ENCODE measurements at regions not wholly inside any gene's neighbourhood (a gene's known extent, or its start where the extent isn't known, plus 50 kb on each side); places are given as distances from the start of the nearest gene placed in this dataset.

- no peak for TF ChIP-seq CTCF (IDR thresholded peaks at IDR 0.05; ENCODE audit: insufficient read depth in 1 of 2, low read depth in 1 of 2, low read length in 1 of 2, severe bottlenecking in 1 of 2, unreplicated experiment in 1 of 2)
- no peaks in the 10 kb centered on the region for H3K9me3 Mint-ChIP-seq (ENCODE audit: unreplicated experiment)
- intact Hi-C loops (cut with micrococcal nuclease; ENCODE audit: unreplicated experiment) = no loop called here
- Histone ChIP-seq H3K36me3 (ENCODE audit: control insufficient read depth, insufficient read depth, low read length) (no peaks in the 10 kb centered on the region), H3K9me3 (no peaks in the 10 kb centered on the region), H3K4me3 (ENCODE audit: low read depth, low read length) (no peak overlapping the region), H3K27me3 (replicated peaks; ENCODE audit: control insufficient read depth, insufficient read depth, low read length) (no peaks in the 10 kb centered on the region), H3K4me1 (no peaks in the 10 kb centered on the region)
- no peak overlapping the region for H3K4me3 Mint-ChIP-seq (ENCODE audit: unreplicated experiment)
- no peaks in the 10 kb centered on the region for H3K4me1 Mint-ChIP-seq (ENCODE audit: low read depth, unreplicated experiment)
- no peaks in the 10 kb centered on the region for H3K27me3 Mint-ChIP-seq (ENCODE audit: insufficient read depth, unreplicated experiment)
- no peak for DNase-seq
- no peak overlapping the region for H3K27ac Mint-ChIP-seq (ENCODE audit: unreplicated experiment)
- no peaks in the 10 kb centered on the region for H3K36me3 Mint-ChIP-seq (ENCODE audit: insufficient read depth, unreplicated experiment)
- CTCF ChIA-PET = no interaction called here
- BruUV-seq (replicated peaks) = no TSS peak
- POLR2A ChIA-PET = no interaction called here
Observed at GRCh38 chr15:97600190-97600589, 360.3 kb upstream of the ARRDC4 start.

- H3K4me3 ChIP-seq (ENCODE audit: low read depth, low read length) = no peak overlapping the region
- H3K9me3 Mint-ChIP-seq (ENCODE audit: unreplicated experiment) = no peaks in the 10 kb centered on the region
- intact Hi-C loops (cut with micrococcal nuclease; ENCODE audit: unreplicated experiment) = no loop called here
- BruUV-seq (replicated peaks) = no TSS peak
- H3K4me1 Mint-ChIP-seq (ENCODE audit: low read depth, unreplicated experiment) = no peaks in the 10 kb centered on the region
- H3K4me1 ChIP-seq = no peaks in the 10 kb centered on the region
- H3K27me3 ChIP-seq (replicated peaks; ENCODE audit: control insufficient read depth, insufficient read depth, low read length) = no peaks in the 10 kb centered on the region
- no peaks in the 10 kb centered on the region for H3K9me3 ChIP-seq
- no peak for TF ChIP-seq CTCF (IDR thresholded peaks at IDR 0.05; ENCODE audit: insufficient read depth in 1 of 2, low read depth in 1 of 2, low read length in 1 of 2, severe bottlenecking in 1 of 2, unreplicated experiment in 1 of 2)
- no peak overlapping the region for H3K4me3 Mint-ChIP-seq (ENCODE audit: unreplicated experiment)
- POLR2A ChIA-PET = no interaction called here
- no peaks in the 10 kb centered on the region for H3K36me3 ChIP-seq (ENCODE audit: control insufficient read depth, insufficient read depth, low read length)
- H3K27ac Mint-ChIP-seq (ENCODE audit: unreplicated experiment) = no peak overlapping the region
- H3K27me3 Mint-ChIP-seq (ENCODE audit: insufficient read depth, unreplicated experiment) = no peaks in the 10 kb centered on the region
- CTCF ChIA-PET = no interaction called here
- H3K36me3 Mint-ChIP-seq (ENCODE audit: insufficient read depth, unreplicated experiment) = no peaks in the 10 kb centered on the region
- no peak for DNase-seq
Observed at GRCh38 chr15:97604677-97605076, 355.8 kb upstream of the ARRDC4 start.

GRCh38 chr15:97615114-97615513, 345.4 kb upstream of the ARRDC4 start:
- Mint-ChIP-seq H3K4me3 (ENCODE audit: unreplicated experiment) (no peak overlapping the region), H3K27me3 (ENCODE audit: insufficient read depth, unreplicated experiment) (no peaks in the 10 kb centered on the region), H3K27ac (ENCODE audit: unreplicated experiment) (no peak overlapping the region), H3K9me3 (ENCODE audit: unreplicated experiment) (peaks cover 18% of the 10 kb centered on the region), H3K4me1 (ENCODE audit: low read depth, unreplicated experiment) (no peaks in the 10 kb centered on the region), H3K36me3 (ENCODE audit: insufficient read depth, unreplicated experiment) (no peaks in the 10 kb centered on the region)
- CTCF ChIA-PET = no interaction called here
- H3K4me3 ChIP-seq (ENCODE audit: low read depth, low read length) = no peak overlapping the region
- POLR2A ChIA-PET = no interaction called here
- no peaks in the 10 kb centered on the region for H3K4me1 ChIP-seq
- no peak for DNase-seq
- intact Hi-C loops (cut with micrococcal nuclease; ENCODE audit: unreplicated experiment) = no loop called here
- no peaks in the 10 kb centered on the region for H3K9me3 ChIP-seq
- no peaks in the 10 kb centered on the region for H3K27me3 ChIP-seq (replicated peaks; ENCODE audit: control insufficient read depth, insufficient read depth, low read length)
- no TSS peak for BruUV-seq (replicated peaks)
- H3K36me3 ChIP-seq (ENCODE audit: control insufficient read depth, insufficient read depth, low read length) = no peaks in the 10 kb centered on the region
- TF ChIP-seq CTCF (IDR thresholded peaks at IDR 0.05; ENCODE audit: insufficient read depth in 1 of 2, low read depth in 1 of 2, low read length in 1 of 2, severe bottlenecking in 1 of 2, unreplicated experiment in 1 of 2) = no peak
